Upper lobe of left lung (tissue), 6 donors: ENCODE measurements at regions not wholly inside any gene's neighbourhood (a gene's known extent, or its start where the extent isn't known, plus 50 kb on each side); places are given as distances from the start of the nearest gene placed in this dataset.

Source experiments
- ATAC-seq, 2 donors: fragments of 200-7000 bp; cut with Tn5 transposase; one replicate each; pipeline ENCODE4 v1.9.1; 2022; ENCODE audit warnings: mild to moderate bottlenecking in 2 of 2, moderate library complexity in 2 of 2; ENCODE audit not compliant: low FRiP score in 2 of 2
- DNase-seq, 2 donors: peaks; one replicate each; pipeline ENCODE4 v3.0.0-alpha.2; 2019 to 2020
- H3K27ac ChIP-seq, 4 donors: fragments of 200-600 bp; sonication (generic); one replicate each; pipeline ENCODE4 v1.5.1; 2016 to 2019
- H3K27me3 ChIP-seq, 4 donors: fragments of 200-600 bp; sonication (generic); one replicate each; pipeline ENCODE4 v1.5.1; 2017 to 2019
- H3K36me3 ChIP-seq, 4 donors: fragments of 200-600 bp; sonication (generic); one replicate each; pipeline ENCODE4 v1.5.1; 2016 to 2019
- H3K4me1 ChIP-seq, 4 donors: fragments of 200-600 bp; sonication (generic); one replicate each; pipeline ENCODE4 v1.5.1; 2018 to 2019
- H3K4me3 ChIP-seq, 4 donors: fragments of 200-600 bp; sonication (generic); one replicate each; pipeline ENCODE4 v1.5.1; 2017 to 2019; ENCODE audit warnings: mild to moderate bottlenecking in 2 of 4, moderate library complexity in 1 of 4
- H3K9me3 ChIP-seq, 4 donors: fragments of 200-600 bp; sonication (generic); one replicate each; pipeline ENCODE4 v1.5.1; 2018 to 2019
- EP300 ChIP-seq, 4 donors: sonication (generic); formaldehyde crosslinking; IDR thresholded peaks; one replicate each; pipeline ENCODE4 v1.5.1; 2017; ENCODE audit warnings: antibody characterized with exemption in 4 of 4, control low read depth in 2 of 4
- POLR2A ChIP-seq, 4 donors: fragments of 450-650 bp; IDR thresholded peaks; one replicate each; pipeline ENCODE4 v1.5.1; 2016 to 2017; ENCODE audit warnings: antibody characterized with exemption in 4 of 4, mild to moderate bottlenecking in 2 of 4
- POLR2AphosphoS5 ChIP-seq, 2 donors: sonication (generic); formaldehyde crosslinking; IDR thresholded peaks; one replicate each; pipeline ENCODE4 v1.5.1; 2017; ENCODE audit warnings: antibody characterized with exemption in 2 of 2
- WGBS, 2 donors: methylation state at CpG; one replicate each; pipeline ENCODE4 v1.1.5; 2017 to 2018; 5-methylcytosine and 5-hydroxymethylcytosine counted together
- TF ChIP-seq, protein P1 (sequence below), 6 experiments: fragments of 450-650 bp in 4 of 6; fragments of 200-600 bp in 2 of 6; sonication (generic) in 2 of 6; IDR thresholded peaks; one replicate each; pipeline ENCODE4 v1.5.1; 2016 to 2019; ENCODE audit warnings: antibody characterized with exemption in 6 of 6
- donor health status: DM: no; HTN: no; CAD: no; lungs with moderate emphysema.
- donor health status: DM: no; HTN: yes; CAD: no; lungs with severe emphysema.

DNA sequence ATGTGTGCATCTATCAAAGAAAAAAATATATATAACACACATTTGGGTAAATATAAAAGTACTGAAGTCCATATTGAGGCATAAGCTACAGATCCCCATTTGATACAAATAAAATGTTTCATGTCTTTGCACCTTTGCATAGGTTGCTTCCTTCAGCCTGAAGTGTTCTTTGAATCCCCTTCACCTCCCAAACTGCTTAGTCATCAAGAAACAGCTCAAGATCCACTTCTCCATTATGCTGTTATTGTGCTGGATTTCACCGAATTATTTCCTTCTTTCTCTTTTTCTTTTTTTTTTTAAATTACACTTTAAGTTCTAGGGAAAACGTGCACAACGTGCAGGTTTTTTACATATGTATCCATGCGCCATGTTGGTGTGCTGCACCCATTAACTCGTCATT, 419.1 kb downstream of the ENC1 start:
- no peaks in the 10 kb centered on the region for H3K36me3 ChIP-seq
- TF ChIP-seq POLR2A (IDR thresholded peaks at IDR 0.05) (no peak), POLR2AphosphoS5 (IDR thresholded peaks at IDR 0.05) (no peak), EP300 (IDR thresholded peaks at IDR 0.05) (no peak)
- TF ChIP-seq, protein P1, sequence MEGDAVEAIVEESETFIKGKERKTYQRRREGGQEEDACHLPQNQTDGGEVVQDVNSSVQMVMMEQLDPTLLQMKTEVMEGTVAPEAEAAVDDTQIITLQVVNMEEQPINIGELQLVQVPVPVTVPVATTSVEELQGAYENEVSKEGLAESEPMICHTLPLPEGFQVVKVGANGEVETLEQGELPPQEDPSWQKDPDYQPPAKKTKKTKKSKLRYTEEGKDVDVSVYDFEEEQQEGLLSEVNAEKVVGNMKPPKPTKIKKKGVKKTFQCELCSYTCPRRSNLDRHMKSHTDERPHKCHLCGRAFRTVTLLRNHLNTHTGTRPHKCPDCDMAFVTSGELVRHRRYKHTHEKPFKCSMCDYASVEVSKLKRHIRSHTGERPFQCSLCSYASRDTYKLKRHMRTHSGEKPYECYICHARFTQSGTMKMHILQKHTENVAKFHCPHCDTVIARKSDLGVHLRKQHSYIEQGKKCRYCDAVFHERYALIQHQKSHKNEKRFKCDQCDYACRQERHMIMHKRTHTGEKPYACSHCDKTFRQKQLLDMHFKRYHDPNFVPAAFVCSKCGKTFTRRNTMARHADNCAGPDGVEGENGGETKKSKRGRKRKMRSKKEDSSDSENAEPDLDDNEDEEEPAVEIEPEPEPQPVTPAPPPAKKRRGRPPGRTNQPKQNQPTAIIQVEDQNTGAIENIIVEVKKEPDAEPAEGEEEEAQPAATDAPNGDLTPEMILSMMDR (IDR thresholded peaks at IDR 0.05), result no peak
- DNase-seq (no peak), ATAC-seq (no peak)
- no peaks in the 10 kb centered on the region for H3K9me3 ChIP-seq
- no peak overlapping the region for H3K4me3 ChIP-seq
- no peaks in the 10 kb centered on the region for H3K27me3 ChIP-seq
- no peak overlapping the region for H3K27ac ChIP-seq
- no peaks in the 10 kb centered on the region for H3K4me1 ChIP-seq
- 82 to 86% methylated on average over 5 of the region's 5 CpGs for WGBS, 2 donors

DNA sequence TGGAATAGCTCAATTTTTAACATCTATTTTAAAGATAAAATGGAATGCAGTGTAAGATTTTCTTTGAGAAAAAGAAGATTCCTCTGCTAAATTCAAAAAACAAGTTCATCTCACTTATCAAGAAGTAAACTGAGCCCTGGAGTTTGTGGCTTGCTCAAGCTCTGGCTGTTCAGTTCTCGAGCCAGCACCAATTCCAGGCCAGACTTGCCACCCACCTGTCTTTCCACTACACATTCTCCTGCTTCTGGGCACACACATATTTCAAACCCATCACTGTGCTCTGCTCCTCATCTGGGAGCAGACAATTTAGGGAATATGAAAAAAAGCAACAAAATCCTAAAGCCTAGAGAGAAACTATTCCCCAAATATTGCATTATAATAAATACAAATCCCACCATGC, 424.5 kb downstream of the ENC1 start:
- DNase-seq (no peak), ATAC-seq (no peak)
- Histone ChIP-seq H3K27ac (no peak overlapping the region), H3K9me3 (no peaks in the 10 kb centered on the region), H3K4me3 (no peak overlapping the region), H3K27me3 (no peaks in the 10 kb centered on the region), H3K36me3 (no peaks in the 10 kb centered on the region), H3K4me1 (no peaks in the 10 kb centered on the region)
- TF ChIP-seq EP300 (IDR thresholded peaks at IDR 0.05), result no peak
- TF ChIP-seq, protein P1 (IDR thresholded peaks at IDR 0.05), result no peak
- no peak for TF ChIP-seq POLR2A (IDR thresholded peaks at IDR 0.05)
- TF ChIP-seq POLR2AphosphoS5 (IDR thresholded peaks at IDR 0.05), result no peak
- 89 to 95% methylated on average over 1 of the region's 1 CpG for WGBS, 2 donors

DNA sequence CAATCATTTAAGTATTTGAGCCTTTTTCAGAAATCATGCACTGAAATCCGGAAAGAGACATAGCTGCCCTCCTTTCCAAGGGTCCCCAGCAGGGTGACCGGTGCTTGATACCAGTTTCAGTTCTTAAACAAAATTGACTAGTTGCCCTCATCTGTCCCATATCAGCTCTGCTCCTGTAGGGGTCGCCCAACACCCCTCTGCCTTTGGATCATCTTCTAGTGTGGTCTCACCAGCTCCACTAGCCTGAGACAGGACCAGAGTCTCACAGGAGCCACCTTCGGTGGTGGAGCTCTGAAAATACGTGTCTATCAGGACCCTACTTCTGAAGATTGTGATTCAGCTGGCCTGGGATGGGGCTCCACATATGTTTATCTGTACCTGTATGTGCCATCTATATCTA, 428.2 kb downstream of the ENC1 start:
- no peak overlapping the region for H3K27ac ChIP-seq
- TF ChIP-seq POLR2A (IDR thresholded peaks at IDR 0.05), result no peak
- ATAC-seq, result no peak
- WGBS, 2 donors, result 78 to 82% methylated on average over 5 of the region's 5 CpGs
- no peaks in the 10 kb centered on the region for H3K36me3 ChIP-seq
- no peak overlapping the region for H3K4me3 ChIP-seq
- H3K27me3 ChIP-seq, result no peaks in the 10 kb centered on the region
- no peaks in the 10 kb centered on the region for H3K4me1 ChIP-seq
- DNase-seq, result no peak
- no peaks in the 10 kb centered on the region for H3K9me3 ChIP-seq

DNA sequence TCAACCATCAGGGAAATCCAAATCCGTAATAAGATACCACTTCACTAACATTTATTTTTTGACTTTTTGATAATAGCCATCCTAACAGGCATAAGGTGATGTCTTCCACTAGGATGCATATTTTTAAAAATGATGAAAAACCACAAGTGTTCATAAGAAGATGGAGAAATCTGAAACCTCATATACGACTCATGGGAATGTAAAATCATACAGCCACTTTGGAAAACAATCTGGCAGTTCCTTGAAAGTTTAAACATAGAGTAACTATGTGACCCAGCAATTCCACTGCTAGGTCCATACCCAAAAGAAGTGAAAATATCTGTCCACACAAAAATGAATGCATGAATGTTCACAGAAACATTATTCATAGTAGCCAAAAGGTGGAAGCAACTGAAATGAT, 431.0 kb downstream of the ENC1 start:
- no peak overlapping the region for H3K27ac ChIP-seq
- H3K36me3 ChIP-seq, result no peaks in the 10 kb centered on the region
- 86 to 93% methylated on average over 2 of the region's 2 CpGs for WGBS, 2 donors
- DNase-seq, result no peak
- peaks cover 0 to 10% (median 3%) of the 10 kb centered on the region in 4 donors for H3K4me1 ChIP-seq
- no peaks in the 10 kb centered on the region for H3K27me3 ChIP-seq
- ATAC-seq, result no peak
- TF ChIP-seq, protein P1 (IDR thresholded peaks at IDR 0.05), result no peak
- TF ChIP-seq POLR2A (IDR thresholded peaks at IDR 0.05) (no peak), POLR2AphosphoS5 (IDR thresholded peaks at IDR 0.05) (no peak), EP300 (IDR thresholded peaks at IDR 0.05) (no peak)
- no peak overlapping the region for H3K4me3 ChIP-seq
- H3K9me3 ChIP-seq, result no peaks in the 10 kb centered on the region

DNA sequence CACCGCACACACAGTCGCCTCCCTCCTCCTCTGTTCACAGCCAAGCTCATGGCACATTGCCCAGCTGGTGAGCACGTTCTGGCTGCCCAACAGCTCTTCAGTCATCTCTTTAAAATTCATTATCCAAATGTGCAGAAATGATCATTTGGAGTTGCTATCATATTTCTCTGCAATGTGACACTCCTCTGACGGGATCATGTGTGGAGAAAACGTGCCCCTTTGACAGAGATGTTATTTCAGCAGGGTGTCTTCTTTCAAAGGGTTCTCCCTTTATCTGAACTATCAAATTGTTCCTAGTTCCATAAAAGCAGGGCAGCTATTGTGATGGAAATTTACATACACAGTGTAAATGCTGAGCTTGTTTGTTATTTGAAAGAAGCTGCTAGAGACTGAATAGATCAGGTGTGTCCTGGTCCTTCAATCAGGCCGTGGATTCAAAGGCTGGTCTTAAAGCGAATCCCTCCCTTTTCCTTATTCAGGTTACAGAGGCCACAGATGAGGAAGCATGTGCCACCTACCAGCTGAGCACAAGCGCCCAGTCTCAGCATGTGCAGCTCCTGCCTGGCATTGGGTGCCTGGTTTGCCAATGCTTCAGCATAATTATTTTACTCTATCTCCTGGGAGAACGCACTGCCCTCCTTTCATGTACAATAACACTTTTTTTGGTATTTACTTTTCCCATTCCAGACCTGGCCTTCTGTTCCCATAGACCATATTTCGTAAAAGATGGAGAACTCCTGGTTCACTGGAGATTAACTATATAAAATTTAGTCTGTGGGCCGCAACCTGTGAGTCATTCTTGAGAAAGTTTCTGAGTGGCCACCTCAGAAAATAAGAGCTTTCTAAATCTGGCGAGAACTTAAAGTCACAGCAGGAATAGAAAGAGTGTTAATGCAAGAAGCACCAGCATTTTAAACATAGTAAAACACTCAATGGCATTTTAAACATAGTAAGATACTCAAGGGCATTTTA, 433.7 kb downstream of the ENC1 start:
- 55 to 56% methylated on average over 12 of the region's 12 CpGs for WGBS, 2 donors
- Histone ChIP-seq H3K27ac (no peak overlapping the region), H3K4me3 (no peak overlapping the region), H3K9me3 (no peaks in the 10 kb centered on the region), H3K27me3 (no peaks in the 10 kb centered on the region), H3K4me1 (peaks cover 0 to 10% (median 3%) of the 10 kb centered on the region in 4 donors), H3K36me3 (no peaks in the 10 kb centered on the region)
- peak in 1 of 2 donors; percentile 46 for DNase-seq
- no peak for TF ChIP-seq POLR2A (IDR thresholded peaks at IDR 0.05)
- TF ChIP-seq, protein P1 (IDR thresholded peaks at IDR 0.05), result no peak
- TF ChIP-seq EP300 (IDR thresholded peaks at IDR 0.05), result no peak
- TF ChIP-seq POLR2AphosphoS5 (IDR thresholded peaks at IDR 0.05), result no peak
- peak in 1 of 2 donors; percentile 80 for ATAC-seq
